Body of pancreas (tissue), 4 donors: ENCODE measurements at regions not wholly inside any gene's neighbourhood (a gene's known extent, or its start where the extent isn't known, plus 50 kb on each side); places are given as distances from the start of the nearest gene placed in this dataset.

ENCODE experiments used
- ATAC-seq: fragments of 150-250 bp; one replicate; pipeline ENCODE4 v1.9.1; 2016
- DNase-seq, 4 donors: peaks; one replicate each; pipeline ENCODE4 v3.0.0-alpha.2; 2019
- H3K27ac ChIP-seq, 4 donors: fragments of 200-600 bp; sonication (generic); 1 replicate in 3 of 4; 2 replicates in 1 of 4; pipeline versions ENCODE4 v1.5.1 to v1.6.1; 2016 to 2019; ENCODE audit warnings: mild to moderate bottlenecking in 1 of 4, mixed read lengths in 1 of 4, moderate library complexity in 1 of 4
- H3K27me3 ChIP-seq, 2 donors: fragments of 200-600 bp; sonication (generic); one replicate each; pipeline ENCODE4 v1.6.0; 2016; ENCODE audit warnings: mild to moderate bottlenecking in 1 of 2
- H3K36me3 ChIP-seq, 2 donors: fragments of 200-600 bp; sonication (generic); replicated peaks in 1 of 2; 2 replicates each; pipeline ENCODE4 v1.5.1; 2016; ENCODE audit warnings: low read depth in 2 of 2; ENCODE audit not compliant: insufficient read depth in 1 of 2
- H3K4me1 ChIP-seq: fragments of 200-600 bp; sonication (generic); one replicate; pipeline ENCODE4 v1.6.0; 2016
- H3K4me3 ChIP-seq, 2 donors: fragments of 200-600 bp; sonication (generic); 1 replicate in 1 of 2; 2 replicates in 1 of 2; pipeline ENCODE4 v1.5.1; 2016 to 2019
- H3K9me3 ChIP-seq, 3 donors: fragments of 200-600 bp; sonication (generic); 1 replicate in 2 of 3; 2 replicates in 1 of 3; pipeline ENCODE4 v1.5.1; 2016
- CTCF ChIP-seq, 7 experiments: fragments of 450-650 bp in 4 of 7; fragments of 200-600 bp in 3 of 7; sonication (generic) in 3 of 7; IDR thresholded peaks; one replicate each; pipeline ENCODE4 v1.5.1; 2016 to 2019; ENCODE audit warnings: antibody characterized with exemption in 7 of 7
- POLR2A ChIP-seq, 3 donors: fragments of 450-650 bp; IDR thresholded peaks; one replicate each; pipeline ENCODE4 v1.6.1; 2016; ENCODE audit warnings: antibody characterized with exemption in 3 of 3, mild to moderate bottlenecking in 2 of 3
- WGBS, 2 donors: methylation state at CpG; one replicate each; pipeline ENCODE4 v1.1.5; 2017; 5-methylcytosine and 5-hydroxymethylcytosine counted together
- intact Hi-C: fragments of 100-400 bp; cut with DNase I; formaldehyde crosslinking; loops from one replicate; pipeline ENCODE4 v1.15.1; 2023

DNA sequence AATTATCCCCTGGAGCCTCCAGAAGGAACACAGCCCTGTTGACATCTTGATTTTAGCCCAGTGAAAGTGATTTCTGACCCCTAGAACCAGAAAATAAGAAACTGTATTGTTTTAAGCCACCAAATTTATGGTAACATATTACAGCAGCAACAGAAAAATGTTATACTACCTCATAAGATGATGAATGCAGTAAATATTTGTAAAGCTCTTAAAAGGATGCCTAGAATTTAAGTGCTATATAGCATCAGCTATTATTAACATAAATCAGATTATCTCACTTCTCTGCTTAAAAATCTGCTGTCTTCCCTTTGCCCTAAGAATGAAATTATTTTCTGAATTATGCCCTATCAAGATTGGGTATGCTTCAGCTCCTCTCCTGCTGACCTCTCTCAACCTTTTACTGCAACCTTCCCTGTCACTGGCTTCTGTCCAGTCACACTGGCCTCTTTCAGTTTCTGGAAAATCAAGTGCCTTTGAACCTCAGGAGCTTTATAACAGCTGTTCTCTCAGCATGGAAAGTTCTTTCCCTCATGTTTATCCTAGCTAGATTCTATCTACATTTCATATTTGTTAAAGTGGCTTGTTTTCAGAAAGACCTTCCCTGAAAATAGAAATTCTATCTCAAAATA, 78.9 kb downstream of the GPR37 start:
- Histone ChIP-seq H3K27ac (no peak overlapping the region), H3K4me1 (no peaks in the 10 kb centered on the region), H3K27me3 (no peaks in the 10 kb centered on the region), H3K36me3 (no peaks in the 10 kb centered on the region), H3K4me3 (no peak overlapping the region), H3K9me3 (no peaks in the 10 kb centered on the region)
- TF ChIP-seq POLR2A (IDR thresholded peaks at IDR 0.05): no peak
- TF ChIP-seq CTCF (IDR thresholded peaks at IDR 0.05): no peak
- ATAC-seq: no peak
- intact Hi-C loops: no loop called here
- DNase-seq: no peak

DNA sequence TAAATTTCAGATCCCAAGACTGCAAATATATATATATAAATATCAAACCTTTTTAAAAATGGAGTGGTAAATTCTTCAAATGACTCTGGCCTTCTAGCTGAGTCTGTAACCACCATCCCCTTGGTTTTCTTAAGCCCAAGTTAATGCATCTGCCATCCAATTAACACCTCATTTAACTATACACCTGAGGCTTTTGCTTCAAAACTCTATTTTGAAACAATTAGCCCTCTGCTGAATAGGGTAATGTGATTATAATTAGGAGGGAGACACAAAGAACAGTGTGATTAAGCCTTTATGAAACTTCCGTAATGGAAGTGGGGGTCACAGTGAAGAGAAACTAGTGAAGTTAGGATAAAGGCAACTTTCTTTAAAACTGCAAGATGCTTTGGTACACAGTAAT, 83.6 kb downstream of the GPR37 start:
- Histone ChIP-seq H3K9me3 (no peaks in the 10 kb centered on the region), H3K36me3 (no peaks in the 10 kb centered on the region), H3K4me3 (no peak overlapping the region), H3K27me3 (no peaks in the 10 kb centered on the region), H3K27ac (no peak overlapping the region), H3K4me1 (no peaks in the 10 kb centered on the region)
- DNase-seq: no peak
- TF ChIP-seq CTCF (IDR thresholded peaks at IDR 0.05): no peak
- TF ChIP-seq POLR2A (IDR thresholded peaks at IDR 0.05): no peak
- no peak for ATAC-seq
- 0 to 85% methylated on average over 1 of the region's 1 CpG for WGBS, 2 donors
- intact Hi-C loops: no loop called here

- Histone ChIP-seq H3K27ac (no peak overlapping the region), H3K36me3 (no peaks in the 10 kb centered on the region), H3K4me3 (no peak overlapping the region), H3K4me1 (no peaks in the 10 kb centered on the region), H3K9me3 (no peaks in the 10 kb centered on the region), H3K27me3 (no peaks in the 10 kb centered on the region)
- WGBS, 2 donors: 80 to 83% methylated on average over 6 of the region's 6 CpGs
- ATAC-seq: no peak
- intact Hi-C loops: no loop called here
- DNase-seq: no peak
- TF ChIP-seq POLR2A (IDR thresholded peaks at IDR 0.05) (no peak), CTCF (IDR thresholded peaks at IDR 0.05) (no peak)
These were observed 85.3 kb downstream of the GPR37 start for GRCh38 chr7:124680304-124680703.

- TF ChIP-seq POLR2A (IDR thresholded peaks at IDR 0.05) (no peak), CTCF (IDR thresholded peaks at IDR 0.05) (no peak)
These were observed 85.9 kb downstream of the GPR37 start for GRCh38 chr7:124679586-124680225.

GRCh38 chr7:124679146-124679545, 86.4 kb downstream of the GPR37 start:
- no peak for ATAC-seq
- H3K4me3 ChIP-seq: no peak overlapping the region
- intact Hi-C loops: no loop called here
- no peaks in the 10 kb centered on the region for H3K9me3 ChIP-seq
- TF ChIP-seq POLR2A (IDR thresholded peaks at IDR 0.05): no peak
- TF ChIP-seq CTCF (IDR thresholded peaks at IDR 0.05): no peak
- no peaks in the 10 kb centered on the region for H3K36me3 ChIP-seq
- no peak for DNase-seq
- no peaks in the 10 kb centered on the region for H3K4me1 ChIP-seq
- no peak overlapping the region for H3K27ac ChIP-seq
- H3K27me3 ChIP-seq: no peaks in the 10 kb centered on the region
- WGBS, 2 donors: 53 to 55% methylated on average over 2 of the region's 2 CpGs

More at GRCh38 chr7:124679586-124680225, 85.9 kb downstream of the GPR37 start:
- Histone ChIP-seq H3K4me3 (no peak overlapping the region), H3K27me3 (no peaks in the 10 kb centered on the region), H3K27ac (no peak overlapping the region), H3K36me3 (no peaks in the 10 kb centered on the region), H3K9me3 (no peaks in the 10 kb centered on the region), H3K4me1 (no peaks in the 10 kb centered on the region)
- DNase-seq (no peak), ATAC-seq (no peak)
- intact Hi-C loops: no loop called here
- WGBS, 2 donors: 45 to 55% methylated on average over 8 of the region's 8 CpGs
